NCI-H146 (cell line): ENCODE measurements at regions not wholly inside any gene's neighbourhood (a gene's known extent, or its start where the extent isn't known, plus 50 kb on each side); places are given as distances from the start of the nearest gene placed in this dataset.

ENCODE experiments used
- DNase-seq: peaks from one replicate; lab custom pipeline; 2025; lab: John Stamatoyannopoulos, UW

DNA sequence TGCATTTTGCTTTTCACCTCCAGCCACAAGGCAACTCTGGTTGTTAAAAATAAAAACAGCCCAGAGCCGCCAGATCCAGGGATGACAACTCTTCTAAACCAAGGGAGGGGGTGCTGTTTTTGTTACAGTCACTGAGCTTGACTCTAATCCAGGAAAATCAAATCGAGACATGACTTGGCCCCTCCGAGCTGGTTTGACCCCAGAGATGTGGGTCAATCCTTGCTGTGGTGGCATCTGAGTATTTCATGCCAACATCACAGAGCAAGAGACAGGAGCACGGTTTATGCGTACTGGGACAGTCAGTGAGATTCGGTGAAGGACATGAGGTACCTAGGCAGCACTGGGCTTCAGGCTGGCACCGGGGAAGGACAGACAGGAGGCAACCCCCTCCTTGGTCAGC lies 88.8 kb upstream of the ZMIZ1 start:
- no peak for DNase-seq

DNA sequence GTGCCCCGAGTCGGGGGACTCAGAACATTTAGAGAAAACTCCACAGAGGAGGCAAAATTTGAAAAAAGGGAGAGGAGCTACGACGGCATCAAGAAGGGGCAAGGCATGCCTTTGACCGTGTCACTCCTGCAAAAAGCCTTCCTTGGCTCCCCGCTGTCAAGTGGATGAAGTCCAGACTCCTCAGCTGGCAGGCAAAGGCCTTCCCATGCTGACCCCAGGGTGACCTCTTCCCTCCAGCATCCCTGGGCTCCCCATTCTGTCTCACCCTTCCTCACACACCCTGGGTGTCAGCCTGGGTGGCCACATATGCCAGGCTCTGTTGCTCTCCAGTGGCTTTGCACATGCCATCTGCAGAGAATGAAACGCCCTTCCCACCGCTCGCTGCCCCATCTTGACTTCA lies 88.4 kb upstream of the ZMIZ1 start:
- DNase-seq: no peak

DNA sequence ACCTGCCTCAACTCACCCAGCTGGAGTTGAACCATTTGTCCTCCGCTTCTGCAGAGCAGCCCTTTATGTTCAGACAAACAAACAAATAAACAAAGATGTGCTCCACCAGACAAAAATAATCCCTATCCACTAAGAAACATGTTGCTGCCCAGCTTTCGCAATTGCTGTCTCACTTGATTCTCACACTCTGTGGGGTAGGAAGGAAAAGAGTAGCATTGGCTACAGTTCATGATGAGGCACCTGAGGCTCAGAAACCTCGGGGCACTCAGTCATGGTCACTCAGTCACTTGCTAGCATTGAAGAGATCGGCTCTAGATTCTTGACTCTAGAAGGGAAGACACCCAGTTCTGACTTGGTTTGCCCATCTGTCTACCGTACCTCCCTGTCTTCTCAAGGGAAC lies 88.0 kb upstream of the ZMIZ1 start:
- no peak for DNase-seq

DNA sequence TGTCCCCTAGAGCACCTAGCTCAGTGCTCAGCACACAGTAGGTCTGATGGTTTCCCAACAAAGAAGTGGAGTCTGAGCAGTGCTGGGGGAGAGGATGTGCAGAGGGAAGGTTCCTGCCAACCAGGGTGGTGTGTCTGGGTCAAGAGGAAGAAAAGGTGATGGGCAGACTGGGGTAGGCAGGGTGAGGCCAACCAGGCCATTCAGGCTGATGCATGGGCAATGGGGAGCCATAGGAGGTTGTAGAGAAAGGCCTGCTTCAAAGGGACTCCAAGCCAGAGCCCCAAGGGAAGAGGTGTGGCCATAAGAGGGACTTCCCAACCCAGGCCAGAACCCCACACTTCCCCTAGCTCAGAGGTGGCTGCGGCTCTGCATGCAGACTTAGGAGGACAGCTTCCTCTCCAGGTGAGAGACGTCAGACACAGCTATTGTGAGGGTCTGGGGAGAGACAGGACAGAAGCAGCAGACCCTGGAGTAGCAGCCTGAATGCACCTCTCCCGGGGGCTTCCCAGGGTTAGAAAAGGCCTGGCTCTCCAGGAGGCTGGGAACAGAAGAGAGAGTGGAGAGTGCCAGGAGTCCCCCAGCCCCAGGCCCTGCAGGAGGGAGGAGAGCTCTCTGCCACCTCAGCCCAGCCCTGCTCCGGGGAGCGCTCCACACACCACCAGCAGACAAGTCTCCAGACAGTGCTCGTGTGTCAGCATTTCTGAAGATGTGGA lies 87.4 kb upstream of the ZMIZ1 start:
- DNase-seq: no peak

DNA sequence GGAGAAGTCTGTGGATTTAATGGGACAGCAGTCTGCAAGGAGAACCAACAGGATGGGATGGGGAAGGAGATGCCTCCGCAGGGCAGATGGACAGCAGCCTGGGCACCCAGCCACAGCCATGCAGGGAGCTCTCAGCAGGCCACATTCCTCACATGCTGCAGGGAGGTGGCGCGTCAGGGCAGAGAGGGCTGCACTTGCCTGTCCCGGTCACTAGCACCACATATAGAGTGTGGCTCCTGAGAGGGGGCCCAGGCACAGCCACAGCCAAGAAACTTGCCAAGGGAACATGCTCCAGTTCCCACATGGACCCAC lies 86.8 kb upstream of the ZMIZ1 start:
- no peak for DNase-seq

DNA sequence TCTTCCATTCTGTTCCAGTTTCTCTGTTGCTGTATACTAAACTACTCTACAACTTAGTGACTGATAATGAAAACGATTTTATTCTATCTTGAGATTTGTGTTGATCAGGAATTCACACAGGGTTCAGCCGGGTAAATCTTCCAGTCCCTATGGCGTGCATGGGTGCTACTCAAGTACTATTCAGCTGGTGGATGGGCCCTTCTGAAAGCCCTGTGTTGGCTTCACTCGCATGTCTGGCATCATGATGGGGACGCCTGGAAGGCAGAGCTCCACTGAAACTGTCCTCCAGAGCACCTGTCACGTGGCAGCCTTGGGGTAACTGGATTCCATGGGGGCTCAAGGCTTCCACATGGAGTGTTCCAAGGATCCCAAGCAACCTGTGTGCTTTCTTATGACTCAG lies 86.0 kb upstream of the ZMIZ1 start:
- no peak for DNase-seq

DNA sequence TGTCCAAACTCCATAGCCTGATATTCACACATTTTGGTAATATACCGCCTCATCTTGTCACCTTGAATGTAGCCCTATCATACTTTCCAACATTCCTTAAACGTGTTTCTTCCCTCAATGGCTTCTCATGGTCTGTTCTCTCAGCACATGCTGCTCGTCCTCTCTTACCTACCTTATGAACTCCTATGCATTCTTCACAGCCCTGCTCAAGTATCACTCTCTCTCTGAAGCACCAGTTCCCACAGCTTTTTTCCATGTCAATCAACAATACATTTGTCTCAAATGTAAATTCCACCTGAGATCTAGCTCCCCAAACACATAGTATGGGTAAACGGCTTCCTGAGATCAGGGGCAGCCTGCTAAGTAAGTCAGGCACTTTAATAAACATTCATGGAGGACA lies 85.2 kb upstream of the ZMIZ1 start:
- no peak for DNase-seq

DNA sequence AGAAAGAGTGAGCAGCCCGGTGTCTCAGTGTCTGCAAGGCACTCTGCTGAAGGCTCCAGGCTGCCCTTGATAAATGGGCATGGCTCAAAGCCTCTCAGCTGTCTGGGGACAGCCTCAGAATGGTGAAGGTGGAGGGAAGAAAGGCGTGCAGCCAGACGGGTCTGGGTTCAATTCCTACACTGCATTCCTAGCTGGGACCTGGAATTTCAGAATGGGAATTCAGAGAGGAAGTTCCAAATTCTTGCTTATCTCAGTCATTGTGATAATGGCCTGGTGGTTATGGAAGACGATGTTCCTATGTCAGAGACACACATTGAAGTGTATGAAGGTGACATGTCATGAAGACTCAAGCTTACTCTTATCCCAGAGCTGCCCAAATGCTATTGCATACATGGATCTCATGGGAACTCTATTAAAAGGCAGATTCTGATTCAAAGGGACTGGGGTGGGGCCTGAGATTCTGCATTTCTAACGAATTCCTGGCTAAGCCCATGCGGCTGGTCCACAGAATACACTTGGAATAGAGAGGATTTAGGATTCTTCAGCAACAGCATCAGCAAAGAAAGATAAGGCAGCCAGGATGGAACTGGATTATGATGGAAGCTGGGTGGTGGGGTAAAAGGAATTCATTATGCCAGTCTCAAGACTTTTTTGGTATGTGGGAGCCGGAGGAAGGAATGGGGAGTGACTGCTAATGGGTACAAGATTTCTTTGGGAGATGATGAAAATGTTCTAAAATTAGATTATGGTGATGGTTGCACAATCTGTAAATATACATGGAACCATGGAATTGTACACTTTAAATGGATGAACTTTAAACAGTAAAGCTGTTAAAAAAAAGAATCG lies 82.6 kb upstream of the ZMIZ1 start:
- DNase-seq: no peak

DNA sequence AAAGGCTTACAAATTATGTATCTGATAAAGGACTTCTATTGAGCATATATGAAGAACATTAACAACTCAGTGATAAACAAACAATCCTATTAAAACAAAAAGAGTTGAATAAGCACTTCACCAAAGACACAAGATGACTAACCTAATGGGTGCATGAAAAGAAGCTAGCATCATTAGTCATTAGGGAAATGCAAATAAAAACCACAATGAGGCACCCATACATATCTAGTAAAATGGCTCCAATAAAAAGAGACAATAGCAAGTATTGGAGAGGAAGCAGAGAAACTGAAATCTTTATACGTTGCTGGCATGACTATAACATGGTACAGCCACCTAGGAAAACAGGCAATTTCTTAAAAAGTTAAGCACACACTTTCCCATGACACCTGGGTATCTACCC lies 77.6 kb upstream of the ZMIZ1 start:
- DNase-seq: peak; percentile 48

DNA sequence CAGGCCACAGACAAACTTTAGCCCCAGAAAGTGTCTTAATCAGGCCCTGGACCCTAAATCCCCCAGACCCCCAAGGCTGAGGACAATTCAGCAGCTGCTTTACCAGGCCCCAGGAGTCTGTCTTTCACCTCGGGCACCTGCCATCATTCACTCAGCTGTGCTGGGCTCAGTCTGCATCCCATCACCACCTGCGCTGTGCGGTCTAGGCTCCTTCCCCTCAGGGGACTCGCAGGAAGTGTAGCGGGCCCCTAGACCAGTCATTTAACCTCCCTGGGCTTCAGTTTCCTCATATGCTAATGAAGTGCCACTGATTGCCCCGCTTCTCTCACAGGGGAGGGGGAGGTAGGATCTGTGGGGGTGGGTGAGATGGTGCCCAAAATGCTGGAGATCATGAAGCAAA lies 76.4 kb upstream of the ZMIZ1 start:
- DNase-seq: no peak

DNA sequence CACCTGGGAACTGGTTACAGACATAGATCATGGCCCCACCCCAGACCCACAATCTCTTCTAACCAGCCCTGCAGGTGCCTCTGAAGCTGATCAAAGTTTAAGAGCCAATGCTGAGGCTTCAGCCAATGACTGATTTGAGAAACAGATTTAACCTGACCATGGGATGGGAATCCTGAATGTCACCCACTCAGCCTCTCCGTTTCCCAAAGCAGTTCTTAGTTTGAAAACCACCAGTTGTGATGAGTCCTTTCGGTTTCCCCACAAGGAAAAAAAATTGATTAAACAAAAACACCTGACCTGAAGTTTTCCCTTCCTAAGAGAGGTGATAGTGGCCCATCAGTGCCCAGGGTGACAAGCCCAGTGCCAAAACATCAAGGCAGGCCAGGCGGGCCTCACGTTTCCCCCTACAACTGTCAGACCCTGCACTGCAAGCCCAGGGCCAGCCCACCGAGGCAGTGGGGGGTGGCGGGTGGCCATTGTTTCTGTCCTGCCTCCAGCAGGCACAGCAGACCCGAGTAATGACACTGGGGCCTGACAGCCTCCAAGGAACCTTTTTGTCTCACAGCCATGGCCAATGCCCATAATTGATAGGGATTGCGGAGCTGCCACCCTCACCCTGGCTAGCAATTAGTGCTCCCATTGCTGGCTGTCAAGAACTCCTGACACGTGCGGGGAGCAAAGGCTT lies 75.4 kb upstream of the ZMIZ1 start:
- no peak for DNase-seq

DNA sequence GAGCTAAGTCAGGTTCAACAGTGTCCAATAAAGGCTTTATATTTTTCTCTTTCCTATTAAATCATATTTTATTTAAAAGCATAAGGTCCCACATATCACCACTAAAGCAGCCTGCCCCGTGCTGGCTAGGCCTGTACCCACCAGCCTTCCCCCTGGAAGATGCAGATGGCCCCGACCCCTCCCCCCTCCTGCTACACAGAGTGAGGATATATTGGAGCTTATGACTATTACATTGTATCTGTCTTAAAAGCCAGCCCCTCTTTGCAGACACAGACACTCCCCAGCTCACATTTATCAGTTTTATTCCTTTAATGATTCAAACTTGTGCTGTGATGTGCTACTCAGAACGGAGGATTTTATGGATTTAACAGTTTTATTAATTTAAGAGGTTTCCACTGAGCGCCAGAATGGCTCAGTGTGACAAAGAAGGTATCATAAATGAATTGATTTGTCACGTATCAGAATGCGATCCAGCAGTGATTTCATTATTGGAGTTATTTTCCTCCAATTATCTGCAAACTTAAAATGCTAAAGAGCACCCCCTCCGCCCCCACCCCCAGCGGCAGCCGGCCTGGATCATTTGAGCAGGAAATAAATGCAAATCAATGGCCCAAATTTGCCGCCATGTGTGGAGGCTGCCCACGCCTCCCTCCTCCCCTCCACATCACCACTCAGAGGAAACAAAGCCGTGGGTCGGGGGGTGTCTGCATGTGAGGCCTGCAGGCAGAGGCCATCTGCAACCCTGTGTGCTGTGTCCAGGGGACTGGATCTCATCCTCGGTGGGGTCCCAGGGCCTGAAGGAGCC lies 72.6 kb upstream of the ZMIZ1 start:
- DNase-seq: no peak

DNA sequence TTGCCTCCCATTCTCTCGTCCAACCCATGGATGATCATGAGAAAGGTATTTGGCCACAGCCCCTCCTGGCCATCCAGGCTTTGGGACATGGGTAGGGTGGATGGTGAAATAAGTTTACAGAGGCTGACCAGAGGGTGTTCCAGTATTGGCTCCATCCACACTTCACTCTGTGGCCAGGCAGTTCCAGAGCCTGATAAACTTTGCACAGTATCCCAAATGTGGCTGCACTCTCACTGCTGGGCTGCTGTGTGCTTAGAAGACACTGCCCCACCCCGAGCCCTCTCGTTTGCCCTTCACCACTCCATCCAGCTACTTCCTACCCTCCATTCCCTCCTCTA lies 72.0 kb upstream of the ZMIZ1 start:
- DNase-seq: no peak

DNA sequence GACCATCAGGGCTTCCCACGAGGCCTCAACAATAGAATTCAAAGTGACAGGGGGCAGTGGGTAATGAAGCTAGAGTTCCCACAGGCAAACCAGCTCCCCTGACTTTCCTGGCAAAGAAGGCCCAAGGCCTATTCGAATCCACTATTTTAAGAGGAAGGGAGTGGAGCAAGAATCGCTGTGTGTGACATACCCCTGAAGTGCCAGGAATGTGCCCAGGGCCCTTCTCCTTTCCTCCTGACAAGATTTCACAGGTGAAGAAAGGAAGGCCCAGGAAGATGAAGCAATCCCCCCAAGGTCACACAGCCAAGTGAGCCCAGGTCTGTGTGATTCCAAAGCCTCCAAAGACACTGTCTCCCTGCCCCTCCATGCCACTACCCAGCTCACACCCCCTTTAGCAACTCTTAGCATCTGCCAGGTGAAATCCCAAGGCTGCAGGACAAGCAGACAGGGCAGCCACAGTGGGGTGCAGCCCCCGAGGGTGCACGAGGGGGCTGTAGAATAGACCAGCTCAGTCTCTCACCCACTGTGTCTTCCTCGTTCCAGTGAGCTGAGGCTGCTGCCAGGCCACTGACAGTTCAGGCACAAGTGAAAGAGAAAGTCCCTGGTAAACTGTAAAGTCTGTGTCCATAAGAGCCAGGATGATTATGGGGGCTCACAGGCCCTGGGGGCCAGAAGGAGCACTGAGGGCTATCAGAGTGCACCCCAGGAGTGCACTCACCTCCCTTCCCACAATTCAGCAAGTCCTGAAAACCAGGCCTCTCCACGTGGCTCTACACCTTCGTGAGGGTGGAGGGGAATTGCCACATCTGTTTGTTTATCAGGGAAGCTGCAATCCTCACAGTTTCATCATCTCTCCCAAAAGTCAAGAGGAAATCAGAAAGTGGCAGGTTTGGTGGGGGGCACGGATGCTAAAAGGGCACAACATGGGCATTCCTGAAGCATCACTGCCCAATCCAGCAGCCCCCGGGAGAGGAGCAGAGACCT lies 70.8 kb upstream of the ZMIZ1 start:
- DNase-seq: no peak

DNA sequence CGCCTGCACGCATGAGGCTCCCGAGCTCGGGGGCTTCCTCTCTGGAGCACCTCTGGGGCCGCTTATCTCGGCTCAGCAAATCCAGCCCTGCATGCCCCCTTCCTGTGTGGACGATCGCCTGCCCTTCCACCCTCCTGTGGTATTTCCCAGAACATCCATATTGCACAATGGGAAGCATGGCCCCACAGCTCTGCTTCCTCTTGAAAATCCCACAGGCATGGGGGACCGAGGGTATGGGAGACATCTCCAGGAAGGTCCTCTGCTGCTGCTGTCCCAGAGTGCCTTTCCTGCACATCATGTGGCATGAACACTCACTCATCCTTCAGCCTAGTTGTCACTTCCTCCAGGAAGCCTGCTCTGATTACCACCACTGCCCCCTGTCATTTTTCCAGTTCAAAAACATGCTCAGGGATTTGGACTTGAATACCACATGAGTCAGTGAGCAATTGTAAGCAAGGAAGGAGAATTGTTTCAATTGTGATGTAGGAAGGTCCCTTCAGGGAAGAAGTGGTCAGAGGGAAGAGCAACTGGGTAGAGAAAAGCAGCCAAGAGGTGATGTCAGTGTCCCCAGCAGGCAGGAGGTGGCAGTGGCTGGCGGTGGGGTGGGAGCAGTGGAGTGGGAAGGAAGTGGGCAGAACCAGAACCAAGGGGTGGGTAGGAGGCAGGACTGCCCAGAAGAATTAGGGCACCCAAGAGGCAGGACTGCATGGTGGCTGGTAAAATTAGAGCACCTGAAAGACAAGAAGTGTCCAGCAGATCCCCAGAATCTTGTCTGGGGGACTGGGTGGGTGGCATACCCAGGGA lies 67.5 kb upstream of the ZMIZ1 start:
- no peak for DNase-seq

DNA sequence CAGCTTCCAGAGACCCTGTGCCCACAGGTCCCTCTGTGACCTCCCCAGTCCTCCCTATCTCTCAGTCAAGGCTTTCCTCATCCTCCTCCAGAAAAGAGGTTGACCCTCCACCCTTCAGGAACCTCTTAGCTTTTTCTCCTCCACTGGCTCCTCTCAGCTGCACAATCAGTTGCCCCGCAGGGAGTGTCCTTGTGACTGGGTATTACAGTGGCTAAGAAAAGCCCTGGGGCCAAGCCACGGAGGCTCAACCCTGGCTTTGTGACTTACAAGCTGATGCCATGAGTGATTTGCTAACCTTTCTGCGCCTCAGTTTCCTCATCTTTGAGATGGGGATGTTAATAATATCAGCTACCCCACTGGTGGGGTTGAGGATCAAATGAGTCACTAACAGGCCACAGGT lies 66.4 kb upstream of the ZMIZ1 start:
- DNase-seq: no peak

DNA sequence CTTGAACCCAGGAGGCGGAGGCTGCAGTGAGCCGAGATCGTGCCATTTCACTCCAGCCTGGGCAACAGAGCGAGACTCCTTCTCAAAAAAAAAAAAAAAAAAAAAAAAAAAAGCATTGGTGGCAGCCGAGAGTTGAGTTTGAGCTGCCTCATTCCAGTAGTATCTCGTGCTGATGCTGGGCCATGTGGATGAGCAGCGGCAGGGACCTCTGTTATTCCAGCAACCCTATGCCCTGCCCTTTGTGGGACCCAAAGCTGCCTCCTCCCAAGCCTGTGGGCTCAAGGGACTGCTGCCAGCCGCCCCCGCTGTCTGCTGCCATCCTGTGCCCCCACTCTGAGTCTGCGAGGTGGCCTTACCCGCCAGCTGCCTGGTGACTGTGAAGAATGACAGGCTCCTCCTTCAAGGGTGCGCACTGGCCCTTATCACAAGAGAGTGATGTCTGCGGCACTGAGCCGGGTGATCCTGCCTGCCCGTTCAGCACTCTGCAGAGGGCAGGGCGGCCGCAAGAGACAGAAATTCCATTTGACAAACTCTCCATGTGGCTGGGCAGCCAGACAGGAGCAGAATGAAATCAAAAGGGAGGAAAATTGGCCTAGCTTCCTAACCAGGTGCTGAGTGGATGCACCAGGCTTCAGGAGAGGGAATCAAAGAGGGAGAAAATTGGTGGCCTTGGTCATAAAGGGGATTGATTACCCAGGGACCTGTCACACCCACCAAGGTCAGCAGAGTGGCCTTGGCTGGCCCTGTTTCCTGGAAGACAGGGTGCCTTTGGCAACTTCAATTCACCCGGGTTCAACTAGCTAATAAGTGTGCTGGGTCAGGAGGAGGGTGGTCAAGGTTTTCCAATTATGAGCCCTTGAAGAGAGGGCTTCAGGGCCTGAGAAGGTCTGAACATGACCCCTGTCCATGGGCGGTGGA lies 65.3 kb upstream of the ZMIZ1 start:
- no peak for DNase-seq

DNA sequence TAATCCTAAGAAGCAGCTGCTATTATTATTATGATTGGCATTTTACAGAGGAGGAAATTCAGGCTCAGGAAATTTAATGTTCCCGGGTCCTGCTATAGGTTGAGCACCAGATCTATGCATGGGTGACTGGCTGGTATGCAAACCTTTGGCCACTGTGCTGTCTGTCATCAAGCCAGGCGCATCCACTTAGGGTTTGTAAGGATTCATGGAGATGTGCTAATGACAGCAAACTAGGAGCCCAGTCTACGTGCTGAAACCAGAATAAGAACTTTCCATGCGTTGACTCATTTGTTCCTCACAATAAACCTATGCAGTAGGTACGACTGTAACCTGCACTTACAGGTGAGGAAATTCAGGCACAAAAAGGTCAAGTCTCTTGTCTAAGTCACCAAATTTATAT lies 64.5 kb upstream of the ZMIZ1 start:
- DNase-seq: no peak

DNA sequence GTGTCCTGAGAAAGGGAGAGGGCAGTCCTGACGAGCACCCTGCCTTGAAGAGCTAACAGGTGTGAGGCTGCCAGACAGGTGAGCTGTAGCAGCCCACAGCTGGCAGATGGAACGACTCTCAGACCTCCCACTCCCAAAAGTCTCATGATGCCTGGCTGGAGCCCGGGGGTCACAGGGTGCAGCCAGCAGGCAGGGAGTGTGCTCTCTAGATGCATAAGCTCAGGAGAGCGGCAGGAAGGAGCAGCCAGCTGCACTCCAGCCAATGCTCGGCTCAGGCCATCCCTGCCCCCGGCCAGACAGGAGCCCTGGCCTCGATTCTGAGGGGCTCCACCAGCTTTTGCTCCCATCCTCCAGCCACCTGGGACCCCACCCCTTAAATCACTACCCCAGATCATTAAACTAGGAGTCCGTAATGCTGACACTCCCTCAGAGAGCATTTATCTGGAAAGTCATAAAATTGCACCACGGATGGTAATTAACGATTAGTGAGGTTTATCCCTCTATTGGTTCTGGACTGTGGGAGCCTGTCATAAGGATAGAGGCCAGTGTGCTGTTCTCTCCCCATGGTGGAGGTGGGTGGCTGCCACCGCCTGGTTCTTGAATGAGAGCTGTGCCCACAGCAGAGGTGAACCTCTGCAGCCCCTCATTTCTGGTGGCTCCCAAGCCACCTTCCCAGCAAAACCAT lies 63.5 kb upstream of the ZMIZ1 start:
- peak; percentile 43 for DNase-seq
